Endothelial cell (in vitro differentiated cells): ENCODE measurements at regions not wholly inside any gene's neighbourhood (a gene's known extent, or its start where the extent isn't known, plus 50 kb on each side); places are given as distances from the start of the nearest gene placed in this dataset.

Experiments used
- DNase-seq: peaks from one replicate; pipeline ENCODE4 v3.0.0; 2021; ENCODE audit warnings: low spot score
- H3K27ac Mint-ChIP-seq: one replicate; pipeline ENCODE4 v1.8.0; 2021; ENCODE audit warnings: mixed read lengths, inconsistent platforms; ENCODE audit not compliant: unreplicated experiment
- H3K27me3 Mint-ChIP-seq: one replicate; pipeline ENCODE4 v1.8.0; 2021; ENCODE audit warnings: mild to moderate bottlenecking, moderate library complexity, mixed read lengths, inconsistent platforms; ENCODE audit not compliant: unreplicated experiment
- H3K36me3 Mint-ChIP-seq: one replicate; pipeline ENCODE4 v1.8.0; 2021; ENCODE audit warnings: mild to moderate bottlenecking, low read depth, mixed read lengths, inconsistent platforms; ENCODE audit not compliant: unreplicated experiment
- H3K4me1 Mint-ChIP-seq: one replicate; pipeline ENCODE4 v1.8.0; 2021; ENCODE audit warnings: mild to moderate bottlenecking, mixed read lengths, inconsistent platforms; ENCODE audit not compliant: unreplicated experiment
- H3K4me3 Mint-ChIP-seq: one replicate; pipeline ENCODE4 v1.8.0; 2021; ENCODE audit warnings: mild to moderate bottlenecking, mixed read lengths, inconsistent platforms; ENCODE audit not compliant: unreplicated experiment
- H3K9me3 Mint-ChIP-seq: one replicate; pipeline ENCODE4 v1.8.0; 2021; ENCODE audit warnings: mixed read lengths, inconsistent platforms; ENCODE audit not compliant: unreplicated experiment
- CTCF ChIP-seq: fragments of 200-600 bp; sonication (generic); IDR thresholded peaks from one replicate; pipeline ENCODE4 v1.5.0; 2021; ENCODE audit warnings: antibody characterized with exemption; ENCODE audit not compliant: unreplicated experiment

DNA sequence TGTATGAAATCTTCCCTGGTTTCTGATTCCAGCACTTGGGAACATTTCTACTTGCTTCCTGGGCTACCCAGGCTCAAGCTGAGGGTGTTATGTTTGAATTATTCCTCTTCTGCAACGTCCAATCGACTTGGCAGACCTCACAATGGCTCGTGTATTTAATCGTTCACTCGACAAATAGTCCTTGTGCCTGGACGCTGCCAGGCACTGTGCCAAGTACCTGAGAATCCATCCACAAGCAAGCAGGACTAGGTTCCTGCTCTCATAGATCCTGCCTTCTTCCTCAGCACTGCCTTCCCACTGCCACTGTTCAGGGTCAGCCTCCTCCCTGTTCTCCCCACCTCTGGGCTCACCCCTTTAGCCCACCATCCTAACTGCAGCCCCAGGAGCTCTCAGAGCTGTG, 113.3 kb downstream of the EFNB1 start:
- Mint-ChIP-seq H3K4me3 (no peak overlapping the region), H3K27me3 (peaks cover 1% of the 10 kb centered on the region), H3K27ac (no peak overlapping the region), H3K4me1 (peaks cover 4% of the 10 kb centered on the region), H3K9me3 (no peaks in the 10 kb centered on the region), H3K36me3 (no peaks in the 10 kb centered on the region)
- no peak for DNase-seq
- no peak for TF ChIP-seq CTCF

GRCh38 chrX:68941385-68941952, 112.6 kb downstream of the EFNB1 start:
- H3K9me3 Mint-ChIP-seq = no peaks in the 10 kb centered on the region
- no peak for DNase-seq
- peaks cover 5% of the 10 kb centered on the region for H3K4me1 Mint-ChIP-seq
- H3K27me3 Mint-ChIP-seq = peaks cover 1% of the 10 kb centered on the region
- H3K4me3 Mint-ChIP-seq = no peak overlapping the region
- no peak for TF ChIP-seq CTCF
- H3K27ac Mint-ChIP-seq = no peak overlapping the region
- H3K36me3 Mint-ChIP-seq = no peaks in the 10 kb centered on the region

DNA sequence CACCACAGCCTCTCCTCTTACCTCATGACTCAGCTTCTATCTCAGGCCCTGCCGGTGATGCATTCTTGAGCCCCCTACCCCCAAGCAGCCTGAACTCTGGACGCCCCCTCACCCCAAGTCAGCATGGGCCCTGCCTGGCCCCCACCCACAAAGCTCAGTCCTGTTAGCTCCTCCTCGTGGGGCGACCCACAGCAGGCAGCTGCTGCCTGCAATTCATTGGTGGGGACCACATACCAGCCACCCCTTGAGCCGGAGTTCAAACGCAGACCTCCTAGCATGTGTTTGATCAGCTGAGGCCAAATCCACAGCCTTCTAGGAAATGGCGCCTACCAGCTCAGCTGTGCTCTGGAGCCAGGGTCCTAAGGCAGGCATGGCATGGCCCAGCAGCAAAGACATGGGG, 111.8 kb downstream of the EFNB1 start:
- H3K9me3 Mint-ChIP-seq = no peaks in the 10 kb centered on the region
- no peak for TF ChIP-seq CTCF
- H3K4me3 Mint-ChIP-seq = no peak overlapping the region
- H3K36me3 Mint-ChIP-seq = no peaks in the 10 kb centered on the region
- peaks cover 10% of the 10 kb centered on the region for H3K4me1 Mint-ChIP-seq
- H3K27ac Mint-ChIP-seq = no peak overlapping the region
- peaks cover 1% of the 10 kb centered on the region for H3K27me3 Mint-ChIP-seq
- no peak for DNase-seq

DNA sequence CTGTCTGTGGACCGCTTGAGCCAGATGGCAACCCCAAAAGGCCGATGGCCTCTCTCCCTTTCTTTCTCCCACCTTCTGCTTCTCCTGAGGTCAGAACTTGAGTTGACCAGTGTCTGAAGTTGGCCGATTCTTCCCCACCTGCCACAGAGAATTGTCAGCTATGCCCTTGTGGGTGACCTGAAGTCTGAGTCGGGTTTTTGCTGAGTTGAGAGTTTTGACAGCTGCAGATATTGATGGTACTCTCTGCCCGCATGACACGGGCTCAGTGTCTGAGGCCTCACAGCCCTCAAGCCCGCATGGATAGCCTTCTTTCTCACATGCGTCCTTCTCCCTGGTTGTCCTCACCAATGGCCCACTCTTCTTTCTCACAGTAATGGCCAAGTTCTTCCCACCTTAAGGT, 111.0 kb downstream of the EFNB1 start:
- H3K27ac Mint-ChIP-seq = peak overlapping the region; percentile 70
- no peaks in the 10 kb centered on the region for H3K36me3 Mint-ChIP-seq
- no peaks in the 10 kb centered on the region for H3K9me3 Mint-ChIP-seq
- H3K4me3 Mint-ChIP-seq = no peak overlapping the region
- DNase-seq = no peak
- TF ChIP-seq CTCF = no peak
- peaks cover 1% of the 10 kb centered on the region for H3K27me3 Mint-ChIP-seq
- H3K4me1 Mint-ChIP-seq = peaks cover 10% of the 10 kb centered on the region

DNA sequence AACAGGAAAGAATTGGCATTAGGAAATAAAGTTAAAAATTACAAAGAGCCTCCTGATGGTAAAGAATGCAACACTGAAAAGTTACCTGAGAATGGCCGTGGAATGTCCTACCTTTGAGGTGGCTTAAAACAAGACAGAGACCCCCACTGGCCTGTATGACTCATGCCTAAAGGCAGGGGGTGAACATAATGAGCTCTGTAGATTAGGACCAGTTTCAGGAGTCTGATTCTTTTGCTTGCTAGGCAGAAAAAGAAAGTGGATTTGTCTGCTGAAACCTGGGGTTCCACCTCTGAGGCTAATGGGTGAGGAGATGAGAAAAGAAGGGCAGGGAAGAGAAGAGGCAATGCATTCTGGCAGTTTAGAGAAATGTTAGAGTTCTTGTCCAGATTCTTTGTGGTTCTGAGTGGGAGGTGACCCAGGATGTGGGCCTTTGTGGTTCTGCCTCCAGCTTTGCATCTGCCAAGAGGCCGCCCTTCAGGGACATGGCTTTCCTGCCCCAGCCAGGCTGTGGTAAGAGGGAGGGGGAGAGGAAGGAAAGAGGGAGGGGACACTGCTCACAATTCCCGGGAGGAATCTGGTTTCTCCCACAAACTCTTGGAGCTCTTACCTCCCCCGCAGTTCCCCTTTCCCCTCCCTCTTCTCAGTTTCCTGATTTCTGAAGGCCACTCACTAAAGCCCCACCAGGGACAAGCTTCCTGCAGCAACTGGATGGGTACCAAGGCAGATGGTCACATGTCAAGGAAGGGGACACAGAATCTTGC, 109.6 kb downstream of the EFNB1 start:
- TF ChIP-seq CTCF = no peak
- Mint-ChIP-seq H3K27ac (no peak overlapping the region), H3K4me1 (peaks cover 10% of the 10 kb centered on the region), H3K9me3 (no peaks in the 10 kb centered on the region), H3K36me3 (no peaks in the 10 kb centered on the region), H3K27me3 (peaks cover 1% of the 10 kb centered on the region), H3K4me3 (no peak overlapping the region)
- no peak for DNase-seq
